ENCODE measurements at regions not wholly inside any gene's neighbourhood (a gene's known extent, or its start where the extent isn't known, plus 50 kb on each side); places are given as distances from the start of the nearest gene placed in this dataset.

GRCh38 chr20:11780765-11781369 lies 136.8 kb upstream of the BTBD3 start:
- Histone ChIP-seq H3K4me1 (replicated peaks in 1 of 4; ENCODE audit: control insufficient read depth in 3 of 4, insufficient read depth in 4 of 4, low read length in 3 of 4) (peaks cover 11 to 17% (median 16%) of the 10 kb centered on the region in 4 experiments; a peak in 6 of 7 replicates), H3K4ac (replicated peaks; ENCODE audit: insufficient read length, low read depth, low read length) (no peak overlapping the region), H2BK20ac (ENCODE audit: low read length) (no peak overlapping the region), H2BK15ac (ENCODE audit: low read length) (no peak overlapping the region), H3K23me2 (ENCODE audit: low read depth, low read length) (no peaks in the 10 kb centered on the region), H4K8ac (ENCODE audit: extremely low read depth, insufficient read depth, low read length) (no peak overlapping the region), H3K27me3 (replicated peaks in 1 of 4; ENCODE audit: control insufficient read depth in 3 of 4, extremely low read depth in 1 of 4, insufficient read depth in 3 of 4, low read length in 3 of 4) (no peaks in the 10 kb centered on the region), H2AK5ac (ENCODE audit: low read depth, low read length) (no peak overlapping the region), H3K36me3 (ENCODE audit: control insufficient read depth in 2 of 4, insufficient read depth in 4 of 4, low read length in 3 of 4) (no peaks in the 10 kb centered on the region), H3K14ac (ENCODE audit: insufficient read length) (no peak overlapping the region), H3K79me2 (ENCODE audit: control insufficient read depth in 1 of 2, insufficient read depth in 2 of 2, low read length in 2 of 2) (no peaks in the 10 kb centered on the region), H3K56ac (replicated peaks; ENCODE audit: insufficient read length, low read depth, low read length) (no peak overlapping the region), H4K5ac (ENCODE audit: insufficient read length, low read depth, low read length) (no peak overlapping the region), H2AFZ (ENCODE audit: low read length) (no peak overlapping the region), H3K23ac (ENCODE audit: insufficient read length) (no peak overlapping the region), H4K91ac (replicated peaks; ENCODE audit: insufficient read length, low read length) (no peak overlapping the region), H3K18ac (ENCODE audit: extremely low read depth, low read length) (no peak overlapping the region), H3K4me2 (ENCODE audit: insufficient read depth in 1 of 2, low read depth in 2 of 2, low read length in 2 of 2) (no peak overlapping the region), H2BK5ac (ENCODE audit: low read depth, low read length) (no peak overlapping the region), H3K4me3 (ENCODE audit: extremely low read depth in 1 of 4, insufficient read depth in 2 of 4, low read depth in 3 of 4, low read length in 4 of 4) (no peak overlapping the region), H3K79me1 (ENCODE audit: low read depth, low read length) (no peaks in the 10 kb centered on the region), H4K20me1 (replicated peaks in 1 of 2; ENCODE audit: control insufficient read depth in 1 of 2, insufficient read depth in 2 of 2, low read length in 2 of 2) (no peaks in the 10 kb centered on the region), H3K9me3 (ENCODE audit: insufficient read depth in 2 of 2, low read depth in 1 of 2, low read length in 1 of 2) (no peaks in the 10 kb centered on the region), H2BK12ac (ENCODE audit: low read depth, low read length) (no peak overlapping the region), H3K9ac (replicated peaks in 1 of 4; ENCODE audit: extremely low read depth in 1 of 4, low read depth in 3 of 4, low read length in 3 of 4) (no peak overlapping the region), H3K27ac (ENCODE audit: low read depth, low read length) (no peak overlapping the region), H2BK120ac (replicated peaks; ENCODE audit: low read depth, low read length) (no peak overlapping the region)
- DNase-seq (ENCODE audit: low read depth in 1 of 2, low spot score in 2 of 2) (no peak), FAIRE-seq (no peak)
- WGBS, 2 experiments (ENCODE audit: extremely low coverage in 1 of 2, insufficient coverage in 1 of 2, insufficient read length in 1 of 2, insufficient replicate concordance in 2 of 2, low coverage in 1 of 2, low lambda C conversion rate in 2 of 2, missing lambda C conversion rate in 1 of 2), result 92% methylated on average over 2 of the region's 2 CpGs; no CpG with 5 or more reads in 1 of the 2 experiments
- ChIA-PET POLR2A (ENCODE audit: partially characterized antibody) (no interaction called here), CTCF (ENCODE audit: partially characterized antibody) (interaction anchor here (0.9 kb wide), 1 partner anchor 131 kb away, joined by 3 read pairs; no protein-coding TSS in a partner anchor)
- TF ChIP-seq RAD21 (IDR thresholded peaks at IDR 0.05 in 1 of 2, conservative IDR thresholded peaks at IDR 0.05 in 1 of 2; ENCODE audit: low read depth in 2 of 2, low read length in 2 of 2) (no peak), EZH2 (IDR thresholded peaks at IDR 0.05; ENCODE audit: low read depth, low read length, severe bottlenecking) (no peak), TCF12 (IDR thresholded peaks at IDR 0.05; ENCODE audit: low read depth, low read length) (no peak), CTBP2 (IDR thresholded peaks at IDR 0.05; ENCODE audit: borderline replicate concordance, insufficient read depth, insufficient read length, low read length) (no peak), CTCF (IDR thresholded peaks at IDR 0.05; ENCODE audit: control extremely low read depth in 1 of 3, insufficient read depth in 1 of 3, low read depth in 1 of 3, low read length in 3 of 3) (no peak), CREB1 (IDR thresholded peaks at IDR 0.05) (no peak), SP2 (IDR thresholded peaks at IDR 0.05; ENCODE audit: low read length) (no peak), JUND (IDR thresholded peaks at IDR 0.05; ENCODE audit: low read length) (no peak), NRF1 (IDR thresholded peaks at IDR 0.05; ENCODE audit: low read depth, low read length) (no peak), USF2 (IDR thresholded peaks at IDR 0.05; ENCODE audit: low read length) (no peak)

Measured in H1 (cell line).